Right cardiac atrium (tissue), 5 donors: ENCODE measurements at regions not wholly inside any gene's neighbourhood (a gene's known extent, or its start where the extent isn't known, plus 50 kb on each side); places are given as distances from the start of the nearest gene placed in this dataset.
A peak's percentile ranks its signal among the peaks of the same experiment; 100 is the strongest.
"Not testable (repeated sequence)": the region's sequence is repeated elsewhere in the genome, so short reads cannot be mapped to it uniquely, and the experiment has no call there.

ENCODE experiments used
- ATAC-seq, 2 donors: fragments of 200-7000 bp; cut with Tn5 transposase; one replicate each; pipeline versions ENCODE4 v1.8.0 to v1.9.1; 2020; ENCODE audit warnings: moderate library complexity in 2 of 2, mild to moderate bottlenecking in 1 of 2
- DNase-seq, 3 donors: peaks; one replicate each; pipeline ENCODE4 v3.0.0-alpha.2; 2020
- H3K27ac ChIP-seq: one replicate; pipeline ENCODE4 v1.5.1; 2013; ENCODE audit warnings: mild to moderate bottlenecking, low read length, control low read depth, moderate library complexity
- H3K27me3 ChIP-seq: one replicate; pipeline ENCODE4 v1.6.1; 2013; ENCODE audit not compliant: control insufficient read depth, insufficient read depth
- H3K4me1 ChIP-seq: one replicate; pipeline ENCODE4 v1.6.1; 2013; ENCODE audit warnings: low read length; ENCODE audit not compliant: control insufficient read depth, insufficient read depth
- H3K4me3 ChIP-seq: one replicate; pipeline ENCODE4 v1.5.1; 2013; ENCODE audit warnings: low read length, control low read depth
- H3K9me3 ChIP-seq: one replicate; pipeline ENCODE4 v1.6.1; 2013; ENCODE audit warnings: low read length; ENCODE audit not compliant: control insufficient read depth
- WGBS: extraction: QIAGEN DNeasy Blood & Tissue Kit; methylation state at CpG from one replicate; pipeline ENCODE4 v1.1.7; 2013; 5-methylcytosine and 5-hydroxymethylcytosine counted together
- intact Hi-C, 4 donors: fragments of 100-400 bp; cut with DNase I; formaldehyde crosslinking; loops; one replicate each; pipeline versions ENCODE4 v1.11.0 to v1.14.0; 2022 to 2023
- donor health status: healthy with polysubstance abuse.
- donor health status: DM: no; HTN: yes; CAD: no.
- donor health status: DM: no; HTN: no; CAD: no.
- donor health status: DM: no; HTN: yes; CAD: no; lungs with severe emphysema.
- donor health status: DM: yes; HTN: yes; CAD: no.

GRCh38 chr5:53160895-53161294, 51.3 kb upstream of the MOCS2 start:
- 67% methylated on average over 4 of the region's 4 CpGs for WGBS
- Histone ChIP-seq H3K4me1 (peaks cover 3% of the 10 kb centered on the region), H3K4me3 (no peak overlapping the region), H3K27me3 (no peaks in the 10 kb centered on the region), H3K9me3 (no peaks in the 10 kb centered on the region), H3K27ac (no peak overlapping the region)
- DNase-seq (no peak), ATAC-seq (no peak)
- intact Hi-C loops, result no loop called here

GRCh38 chr5:53161876-53162275, 52.3 kb upstream of the MOCS2 start:
- Histone ChIP-seq H3K27me3 (no peaks in the 10 kb centered on the region), H3K4me1 (peaks cover 5% of the 10 kb centered on the region), H3K4me3 (no peak overlapping the region), H3K9me3 (no peaks in the 10 kb centered on the region), H3K27ac (no peak overlapping the region)
- 45% methylated on average over 2 of the region's 2 CpGs for WGBS
- DNase-seq (no peak), ATAC-seq (no peak)
- intact Hi-C loops, result no loop called here

GRCh38 chr5:53164478-53165165, 55.1 kb upstream of the MOCS2 start:
- intact Hi-C loops, result no loop called here
- Histone ChIP-seq H3K27me3 (no peaks in the 10 kb centered on the region), H3K4me3 (no peak overlapping the region), H3K4me1 (peaks cover 7% of the 10 kb centered on the region), H3K9me3 (no peaks in the 10 kb centered on the region), H3K27ac (no peak overlapping the region)
- ATAC-seq (no peak), DNase-seq (no peak)
- WGBS, result 84% methylated on average over 2 of the region's 2 CpGs

- no peak overlapping the region for H3K4me3 ChIP-seq
- no peaks in the 10 kb centered on the region for H3K27me3 ChIP-seq
- no peak for ATAC-seq
- no peak overlapping the region for H3K27ac ChIP-seq
- H3K9me3 ChIP-seq, result no peaks in the 10 kb centered on the region
- intact Hi-C loops, result no loop called here
- peaks cover 7% of the 10 kb centered on the region for H3K4me1 ChIP-seq
- 59% methylated on average over 5 of the region's 5 CpGs for WGBS
- DNase-seq, result no peak
Measured at GRCh38 chr5:53165431-53166182, 56.0 kb upstream of the MOCS2 start.

GRCh38 chr5:53166183-53166495, 56.6 kb upstream of the MOCS2 start:
- DNase-seq (no peak), ATAC-seq (no peak)
- no peak overlapping the region for H3K4me3 ChIP-seq
- WGBS, result 37% methylated on average over 1 of the region's 1 CpG
- peaks cover 7% of the 10 kb centered on the region for H3K4me1 ChIP-seq
- no peak overlapping the region for H3K27ac ChIP-seq
- H3K27me3 ChIP-seq, result no peaks in the 10 kb centered on the region
- H3K9me3 ChIP-seq, result no peaks in the 10 kb centered on the region
- intact Hi-C loops, result no loop called here

- Histone ChIP-seq H3K27ac (peak overlapping the region; percentile 42), H3K27me3 (no peaks in the 10 kb centered on the region), H3K9me3 (no peaks in the 10 kb centered on the region), H3K4me1 (peaks cover 7% of the 10 kb centered on the region), H3K4me3 (no peak overlapping the region)
- ATAC-seq (peak; percentile 90 to 94), DNase-seq (peak; percentile 46 to 81 (median 69))
- WGBS, result 26% methylated on average over 1 of the region's 1 CpG
- intact Hi-C loops, result no loop called here
Measured at GRCh38 chr5:53167836-53168235, 58.3 kb upstream of the MOCS2 start.

- H3K9me3 ChIP-seq, result no peaks in the 10 kb centered on the region
- intact Hi-C loops, result loop anchor here in 2 of 4 donors (10.0 kb wide), 2 partner anchors 1045 to 1055 kb away; no protein-coding TSS in a partner anchor
- H3K27me3 ChIP-seq, result no peaks in the 10 kb centered on the region
- no peak overlapping the region for H3K27ac ChIP-seq
- peaks cover 4% of the 10 kb centered on the region for H3K4me1 ChIP-seq
- ATAC-seq (no peak), DNase-seq (no peak)
- 58% methylated on average over 3 of the region's 3 CpGs for WGBS
- H3K4me3 ChIP-seq, result no peak overlapping the region
Measured at GRCh38 chr5:53169933-53170332, 60.4 kb upstream of the MOCS2 start.

- 96% methylated on average over 1 of the region's 1 CpG for WGBS
- no peak for DNase-seq
- no peak overlapping the region for H3K27ac ChIP-seq
- ATAC-seq, result no peak
- no peak overlapping the region for H3K4me3 ChIP-seq
- H3K4me1 ChIP-seq, result peaks cover 4% of the 10 kb centered on the region
- intact Hi-C loops, result loop anchor here in 2 of 4 donors (10.0 kb wide), 2 partner anchors 1044 to 1054 kb away; no protein-coding TSS in a partner anchor
- no peaks in the 10 kb centered on the region for H3K27me3 ChIP-seq
- no peaks in the 10 kb centered on the region for H3K9me3 ChIP-seq
Measured at GRCh38 chr5:53170746-53171349, 61.3 kb upstream of the MOCS2 start.

- not testable (repeated sequence) for H3K4me1 ChIP-seq, H3K4me3 ChIP-seq, DNase-seq, H3K27me3 ChIP-seq, H3K9me3 ChIP-seq, ATAC-seq, H3K27ac ChIP-seq
- intact Hi-C loops, result loop anchor here in 2 of 4 donors (10.0 kb wide), 2 partner anchors 1043 to 1053 kb away; no protein-coding TSS in a partner anchor
Measured at GRCh38 chr5:53172073-53172472, 62.5 kb upstream of the MOCS2 start.

- H3K4me3 ChIP-seq, result no peak overlapping the region
- H3K4me1 ChIP-seq, result peaks cover 2% of the 10 kb centered on the region
- H3K9me3 ChIP-seq, result no peaks in the 10 kb centered on the region
- intact Hi-C loops, result loop anchor here in 2 of 4 donors (10.0 kb wide), 2 partner anchors 1042 to 1052 kb away; no protein-coding TSS in a partner anchor
- no peak for ATAC-seq
- WGBS, result 92% methylated on average over 5 of the region's 5 CpGs
- no peaks in the 10 kb centered on the region for H3K27me3 ChIP-seq
- H3K27ac ChIP-seq, result no peak overlapping the region
- DNase-seq, result no peak
Measured at GRCh38 chr5:53172630-53173029, 63.1 kb upstream of the MOCS2 start.

- H3K9me3 ChIP-seq, result no peaks in the 10 kb centered on the region
- ATAC-seq, result no peak
- no peaks in the 10 kb centered on the region for H3K4me1 ChIP-seq
- DNase-seq, result no peak
- H3K27me3 ChIP-seq, result no peaks in the 10 kb centered on the region
- no peak overlapping the region for H3K27ac ChIP-seq
- WGBS, result 88% methylated on average over 8 of the region's 8 CpGs
- intact Hi-C loops, result loop anchor here in 2 of 4 donors (10.0 kb wide), 2 partner anchors 1042 to 1052 kb away; no protein-coding TSS in a partner anchor
- H3K4me3 ChIP-seq, result no peak overlapping the region
Measured at GRCh38 chr5:53173083-53173482, 63.5 kb upstream of the MOCS2 start.
